ENCODE measurements at regions not wholly inside any gene's neighbourhood (a gene's known extent, or its start where the extent isn't known, plus 50 kb on each side); places are given as distances from the start of the nearest gene placed in this dataset.

DNA sequence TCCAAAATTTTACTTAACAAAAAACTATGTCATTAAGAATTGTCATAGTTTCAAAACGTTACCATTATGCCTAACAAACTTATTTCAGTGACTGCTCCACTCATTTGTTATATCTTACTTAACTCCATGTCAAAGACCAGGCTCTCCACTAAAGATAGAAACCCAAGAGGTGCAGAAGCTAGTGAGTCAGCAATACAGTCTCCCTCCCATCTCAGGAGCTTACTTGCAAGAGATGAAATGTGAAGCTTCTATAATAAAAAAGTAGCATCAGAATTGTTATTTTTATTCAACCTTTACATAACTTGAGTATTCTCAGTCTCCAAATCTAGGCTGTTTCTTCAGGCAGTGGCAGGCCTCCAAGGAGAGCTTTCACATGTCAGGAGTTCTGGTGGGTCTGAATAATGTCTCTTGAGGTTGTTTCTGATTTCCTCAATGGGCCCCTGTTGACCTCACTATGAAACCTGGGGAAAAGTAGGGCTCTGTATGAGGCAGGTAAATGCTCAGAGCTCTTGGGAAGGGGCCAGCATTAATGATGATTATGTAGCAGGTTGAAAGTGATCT is 242.0 kb downstream of the NDFIP2 start:
- H3K27ac ChIP-seq = peak overlapping the region; percentile 64 to 74 (median 70)
- peaks cover 4 to 36% (median 20%) of the 10 kb centered on the region in 4 donors for H3K4me1 ChIP-seq
- no peaks in the 10 kb centered on the region for H3K9me3 ChIP-seq
- H3K36me3 ChIP-seq = no peaks in the 10 kb centered on the region
- in situ Hi-C loops (cut with MboI; ENCODE audit: low pct_ligation_motif_present in 1 of 4, low pct_unique_long_range_greater_than_20kb in 1 of 4, low sequenced_read_pairs in 3 of 4) (no loop called here), intact Hi-C loops (cut with DNase I; ENCODE audit: low total_unique reads) (no loop called here)
- no peak for DNase-seq
- TF ChIP-seq, protein P1, sequence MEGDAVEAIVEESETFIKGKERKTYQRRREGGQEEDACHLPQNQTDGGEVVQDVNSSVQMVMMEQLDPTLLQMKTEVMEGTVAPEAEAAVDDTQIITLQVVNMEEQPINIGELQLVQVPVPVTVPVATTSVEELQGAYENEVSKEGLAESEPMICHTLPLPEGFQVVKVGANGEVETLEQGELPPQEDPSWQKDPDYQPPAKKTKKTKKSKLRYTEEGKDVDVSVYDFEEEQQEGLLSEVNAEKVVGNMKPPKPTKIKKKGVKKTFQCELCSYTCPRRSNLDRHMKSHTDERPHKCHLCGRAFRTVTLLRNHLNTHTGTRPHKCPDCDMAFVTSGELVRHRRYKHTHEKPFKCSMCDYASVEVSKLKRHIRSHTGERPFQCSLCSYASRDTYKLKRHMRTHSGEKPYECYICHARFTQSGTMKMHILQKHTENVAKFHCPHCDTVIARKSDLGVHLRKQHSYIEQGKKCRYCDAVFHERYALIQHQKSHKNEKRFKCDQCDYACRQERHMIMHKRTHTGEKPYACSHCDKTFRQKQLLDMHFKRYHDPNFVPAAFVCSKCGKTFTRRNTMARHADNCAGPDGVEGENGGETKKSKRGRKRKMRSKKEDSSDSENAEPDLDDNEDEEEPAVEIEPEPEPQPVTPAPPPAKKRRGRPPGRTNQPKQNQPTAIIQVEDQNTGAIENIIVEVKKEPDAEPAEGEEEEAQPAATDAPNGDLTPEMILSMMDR (IDR thresholded peaks at IDR 0.05) = no peak
- TF ChIP-seq EP300 (IDR thresholded peaks at IDR 0.05; ENCODE audit: low read depth) (no peak), POLR2A (IDR thresholded peaks at IDR 0.05) (no peak), POLR2AphosphoS5 (IDR thresholded peaks at IDR 0.05) (no peak)
- WGBS, 2 donors (ENCODE audit: low coverage in 1 of 2) = 35 to 57% methylated on average over 1 of the region's 1 CpG
- H3K27me3 ChIP-seq = no peaks in the 10 kb centered on the region
- no peak overlapping the region for H3K4me3 ChIP-seq

DNA sequence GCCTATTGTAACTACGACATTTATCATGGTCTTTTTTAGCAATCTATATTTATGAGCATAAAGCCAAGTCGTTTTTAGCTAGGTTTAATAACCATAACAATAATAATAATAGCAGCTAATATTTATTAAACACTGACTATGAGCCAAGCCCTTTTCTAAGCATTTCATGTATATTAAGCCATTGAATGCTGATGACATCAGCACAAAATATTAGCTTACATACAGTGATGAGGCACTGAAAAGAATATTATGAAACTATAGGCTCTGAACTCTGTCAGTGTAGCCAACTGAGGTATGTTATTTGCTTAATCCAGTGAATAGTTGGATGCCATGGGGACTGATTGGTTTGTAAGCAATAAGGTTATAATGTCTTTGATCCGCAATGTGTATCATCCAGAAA is 235.2 kb downstream of the NDFIP2 start:
- Histone ChIP-seq H3K27me3 (no peaks in the 10 kb centered on the region), H3K36me3 (no peaks in the 10 kb centered on the region), H3K4me1 (no peaks in the 10 kb centered on the region), H3K27ac (no peak overlapping the region), H3K4me3 (no peak overlapping the region), H3K9me3 (no peaks in the 10 kb centered on the region)
- DNase-seq = no peak
- in situ Hi-C loops (cut with MboI; ENCODE audit: low pct_ligation_motif_present in 1 of 4, low pct_unique_long_range_greater_than_20kb in 1 of 4, low sequenced_read_pairs in 3 of 4) (no loop called here), intact Hi-C loops (cut with DNase I; ENCODE audit: low total_unique reads) (no loop called here)
- 69 to 70% methylated on average over 3 of the region's 3 CpGs for WGBS, 2 donors (ENCODE audit: low coverage in 1 of 2)
- TF ChIP-seq POLR2A (IDR thresholded peaks at IDR 0.05) = no peak
- TF ChIP-seq, protein P1 (IDR thresholded peaks at IDR 0.05) = no peak
- TF ChIP-seq EP300 (IDR thresholded peaks at IDR 0.05; ENCODE audit: low read depth) = no peak
- TF ChIP-seq POLR2AphosphoS5 (IDR thresholded peaks at IDR 0.05) = no peak

DNA sequence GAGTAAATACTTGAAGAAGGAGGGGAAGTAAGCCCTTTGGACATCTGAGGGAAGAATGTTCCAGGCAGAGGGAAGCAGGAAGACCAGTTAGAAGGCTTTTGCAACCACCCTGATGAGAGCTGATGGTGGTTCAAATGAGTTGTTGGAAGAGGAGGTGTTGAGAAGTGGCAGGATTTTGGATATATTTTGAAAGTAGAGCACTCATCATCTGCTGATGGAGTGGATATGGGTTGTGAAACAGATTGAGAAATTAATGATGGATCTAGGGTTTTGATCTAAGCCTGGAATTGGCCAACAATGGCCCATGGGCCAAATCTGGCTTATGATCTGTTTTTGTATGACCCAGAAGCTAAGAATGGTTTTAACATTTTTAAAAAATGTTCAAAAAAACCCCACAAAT is 230.7 kb downstream of the NDFIP2 start:
- no peak for DNase-seq
- TF ChIP-seq POLR2A (IDR thresholded peaks at IDR 0.05) (no peak), POLR2AphosphoS5 (IDR thresholded peaks at IDR 0.05) (no peak), EP300 (IDR thresholded peaks at IDR 0.05; ENCODE audit: low read depth) (no peak)
- TF ChIP-seq, protein P1 (IDR thresholded peaks at IDR 0.05) = no peak
- no peak overlapping the region for H3K27ac ChIP-seq
- no peaks in the 10 kb centered on the region for H3K27me3 ChIP-seq
- no peak overlapping the region for H3K4me3 ChIP-seq
- no peaks in the 10 kb centered on the region for H3K9me3 ChIP-seq
- intact Hi-C loops (cut with DNase I; ENCODE audit: low total_unique reads) (no loop called here), in situ Hi-C loops (cut with MboI; ENCODE audit: low pct_ligation_motif_present in 1 of 4, low pct_unique_long_range_greater_than_20kb in 1 of 4, low sequenced_read_pairs in 3 of 4) (no loop called here)
- no peaks in the 10 kb centered on the region for H3K36me3 ChIP-seq
- H3K4me1 ChIP-seq = no peaks in the 10 kb centered on the region

DNA sequence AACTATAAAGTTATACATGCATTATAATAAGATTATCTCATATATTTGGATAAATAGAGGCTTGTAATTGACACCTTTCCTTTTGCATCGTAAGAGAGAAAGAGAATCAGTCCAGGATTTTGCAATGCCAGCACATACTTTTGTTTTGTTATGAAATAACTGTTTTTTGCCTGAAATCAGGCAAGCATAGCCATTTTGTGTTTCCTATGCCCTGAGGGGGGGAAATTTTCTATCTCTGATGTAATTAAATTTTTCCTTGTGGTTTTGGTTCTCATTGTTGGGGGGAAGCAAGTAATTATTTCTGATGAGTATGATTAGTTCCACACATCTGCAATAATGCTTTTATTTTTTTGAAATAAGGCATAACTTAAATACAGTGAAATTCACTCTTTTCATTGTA is 229.4 kb downstream of the NDFIP2 start:
- no peak for DNase-seq
- no peaks in the 10 kb centered on the region for H3K27me3 ChIP-seq
- no peak overlapping the region for H3K27ac ChIP-seq
- no peak for TF ChIP-seq POLR2A (IDR thresholded peaks at IDR 0.05)
- H3K36me3 ChIP-seq = no peaks in the 10 kb centered on the region
- H3K4me3 ChIP-seq = no peak overlapping the region
- no peaks in the 10 kb centered on the region for H3K4me1 ChIP-seq
- intact Hi-C loops (cut with DNase I; ENCODE audit: low total_unique reads) = no loop called here
- in situ Hi-C loops (cut with MboI; ENCODE audit: low pct_ligation_motif_present in 1 of 4, low pct_unique_long_range_greater_than_20kb in 1 of 4, low sequenced_read_pairs in 3 of 4) = no loop called here
- H3K9me3 ChIP-seq = no peaks in the 10 kb centered on the region
- 73 to 80% methylated on average over 1 of the region's 1 CpG for WGBS, 2 donors (ENCODE audit: low coverage in 1 of 2)

DNA sequence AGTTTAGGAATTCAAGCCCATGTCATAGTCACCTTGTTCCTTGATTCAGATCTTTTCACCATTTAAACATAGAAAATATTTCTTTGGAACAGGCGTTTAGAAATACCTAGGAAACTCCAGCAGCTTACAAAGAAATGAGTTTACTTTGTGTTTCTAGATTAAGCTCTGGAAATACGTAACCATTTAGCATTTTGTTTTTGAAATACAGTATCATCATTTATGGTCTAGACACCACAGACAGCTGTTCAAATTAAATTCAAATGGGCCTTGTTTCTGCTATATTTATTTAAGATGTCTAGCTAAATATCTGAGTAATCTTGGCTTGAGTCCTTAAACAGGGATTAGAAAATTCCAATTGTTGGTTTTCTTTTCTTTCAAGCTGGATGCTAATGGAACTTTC is 228.5 kb downstream of the NDFIP2 start:
- Histone ChIP-seq H3K4me1 (no peaks in the 10 kb centered on the region), H3K27ac (no peak overlapping the region), H3K9me3 (no peaks in the 10 kb centered on the region), H3K36me3 (no peaks in the 10 kb centered on the region), H3K4me3 (no peak overlapping the region), H3K27me3 (no peaks in the 10 kb centered on the region)
- WGBS, 2 donors (ENCODE audit: low coverage in 1 of 2) = 71 to 88% methylated on average over 2 of the region's 2 CpGs
- TF ChIP-seq POLR2A (IDR thresholded peaks at IDR 0.05) (no peak), EP300 (IDR thresholded peaks at IDR 0.05; ENCODE audit: low read depth) (no peak), POLR2AphosphoS5 (IDR thresholded peaks at IDR 0.05) (no peak)
- TF ChIP-seq, protein P1 (IDR thresholded peaks at IDR 0.05) = no peak
- in situ Hi-C loops (cut with MboI; ENCODE audit: low pct_ligation_motif_present in 1 of 4, low pct_unique_long_range_greater_than_20kb in 1 of 4, low sequenced_read_pairs in 3 of 4) = no loop called here
- intact Hi-C loops (cut with DNase I; ENCODE audit: low total_unique reads) = no loop called here
- no peak for DNase-seq

Measured in transverse colon (tissue), 4 donors.